ENCODE measurements at regions not wholly inside any gene's neighbourhood (a gene's known extent, or its start where the extent isn't known, plus 50 kb on each side); places are given as distances from the start of the nearest gene placed in this dataset.

GRCh38 chr9:12874395-12874794 lies 99.6 kb downstream of the LURAP1L start:
- no peak for DNase-seq

- no peak for DNase-seq
Observed at GRCh38 chr9:12875191-12875590, 100.4 kb downstream of the LURAP1L start.

DNA sequence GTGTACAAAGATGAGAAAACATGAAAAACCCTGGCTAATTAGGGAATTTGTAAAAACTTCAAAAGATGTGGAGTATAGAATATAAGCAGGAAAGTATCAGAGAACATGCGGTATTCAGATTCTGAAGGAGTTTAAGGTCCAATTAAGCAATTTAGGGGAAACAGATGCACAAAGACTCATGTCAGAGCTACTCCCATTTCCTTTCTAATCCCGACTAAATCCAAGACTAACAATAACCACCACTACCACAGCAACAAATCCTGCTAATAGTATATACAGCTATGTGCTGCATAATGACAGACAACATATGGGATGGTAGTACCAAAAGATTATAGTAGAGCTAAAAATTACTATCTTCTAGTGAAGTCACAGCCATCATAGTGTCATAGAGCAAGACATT lies 102.1 kb downstream of the LURAP1L start:
- DNase-seq: no peak

DNA sequence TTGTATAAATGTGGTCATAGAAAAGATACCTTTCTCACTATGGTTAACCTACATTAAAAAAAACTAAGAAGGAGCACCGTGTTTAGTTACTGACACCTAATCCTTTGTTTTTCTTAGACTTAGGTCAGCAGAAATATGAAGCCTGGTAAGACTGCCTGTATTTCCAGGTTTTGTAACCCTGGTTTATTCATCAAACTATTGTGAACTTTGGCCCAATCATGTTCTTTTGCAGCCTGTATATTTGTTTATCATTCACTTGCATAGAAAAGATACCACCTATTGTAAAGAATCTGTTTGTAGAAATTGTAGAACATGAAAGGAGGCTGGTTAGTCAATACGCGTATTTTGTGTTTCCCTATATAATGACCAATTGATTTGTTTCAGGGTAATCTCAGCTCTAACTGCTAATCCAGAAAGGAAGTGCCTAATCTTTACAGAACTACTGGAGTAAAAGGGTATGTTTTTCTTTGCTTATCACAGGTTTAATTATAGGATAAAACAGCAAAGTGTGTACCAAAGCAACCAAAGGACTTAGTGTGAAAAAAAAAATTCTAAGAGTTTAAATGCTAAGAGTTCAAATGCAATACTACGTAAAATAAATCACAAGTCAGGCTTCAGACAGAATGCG lies 103.6 kb downstream of the LURAP1L start:
- DNase-seq: no peak

DNA sequence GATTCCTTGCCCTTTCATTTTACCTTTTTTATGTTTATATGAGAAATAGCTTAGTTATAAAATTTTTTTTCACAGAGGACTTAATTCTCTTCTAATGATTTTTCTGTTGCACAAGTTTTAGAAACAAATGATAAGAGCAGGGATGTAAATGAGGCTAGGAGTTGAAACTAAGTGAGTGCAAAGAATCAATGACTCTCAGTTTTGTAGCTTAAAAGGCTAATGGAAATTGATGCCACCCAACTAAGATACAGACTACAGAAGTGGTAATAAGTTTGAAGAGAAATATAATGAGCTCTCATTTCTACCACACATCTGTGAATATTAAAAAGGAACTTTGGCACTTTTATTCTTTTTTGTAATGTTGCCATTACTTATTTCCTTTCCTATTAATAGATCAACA lies 105.1 kb downstream of the LURAP1L start:
- DNase-seq: no peak

DNA sequence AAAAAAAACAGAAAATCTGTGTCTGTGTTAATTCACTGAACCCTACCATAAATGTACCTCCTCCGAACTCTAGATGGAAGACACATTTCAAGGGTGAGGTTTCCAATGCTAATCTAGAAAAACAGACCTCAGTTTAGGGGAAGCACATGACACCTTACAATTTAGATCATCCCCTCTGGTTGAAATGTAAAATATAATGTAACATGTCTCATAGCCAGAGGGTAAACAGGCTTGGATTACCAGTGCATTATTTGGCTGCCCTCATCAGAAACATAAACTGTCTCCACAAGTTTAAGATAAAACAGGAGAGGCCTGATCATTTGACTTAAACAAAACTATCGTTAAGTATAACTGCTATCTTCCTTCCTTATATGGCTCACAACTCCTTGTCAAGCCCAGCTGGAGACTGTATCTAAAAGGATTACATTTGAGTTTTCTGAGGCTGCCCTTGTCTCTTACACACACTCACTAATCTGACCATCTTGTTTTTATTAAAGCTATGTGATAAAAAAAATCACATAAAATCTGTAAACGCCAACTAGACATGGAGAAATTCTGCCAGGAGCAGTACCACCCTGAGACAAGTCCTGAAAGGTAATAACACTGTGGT lies 105.7 kb downstream of the LURAP1L start:
- no peak for DNase-seq

DNA sequence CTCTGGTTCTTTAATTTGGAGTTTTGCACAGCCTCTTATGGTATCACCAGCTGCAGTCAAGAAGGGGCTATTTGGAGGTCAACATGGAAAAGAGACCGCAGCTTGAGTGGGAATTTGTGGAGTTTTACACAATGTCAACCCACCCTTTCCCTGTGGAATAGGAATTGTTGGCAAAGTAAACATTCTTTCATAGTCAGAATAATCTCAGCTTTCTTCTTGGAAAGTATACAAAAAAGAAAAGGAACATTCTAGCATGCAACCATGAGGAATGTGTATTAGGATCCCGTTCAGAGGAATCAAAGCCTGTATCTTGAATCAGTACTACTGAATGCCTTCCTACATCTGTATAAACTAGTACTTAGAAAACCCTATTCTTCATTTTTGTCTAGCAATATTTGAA lies 107.6 kb downstream of the LURAP1L start:
- no peak for DNase-seq

GRCh38 chr9:12884736-12885395 lies 110.0 kb downstream of the LURAP1L start:
- DNase-seq: peak; percentile 10

GRCh38 chr9:12889402-12890106 lies 114.7 kb downstream of the LURAP1L start:
- DNase-seq: no peak

DNA sequence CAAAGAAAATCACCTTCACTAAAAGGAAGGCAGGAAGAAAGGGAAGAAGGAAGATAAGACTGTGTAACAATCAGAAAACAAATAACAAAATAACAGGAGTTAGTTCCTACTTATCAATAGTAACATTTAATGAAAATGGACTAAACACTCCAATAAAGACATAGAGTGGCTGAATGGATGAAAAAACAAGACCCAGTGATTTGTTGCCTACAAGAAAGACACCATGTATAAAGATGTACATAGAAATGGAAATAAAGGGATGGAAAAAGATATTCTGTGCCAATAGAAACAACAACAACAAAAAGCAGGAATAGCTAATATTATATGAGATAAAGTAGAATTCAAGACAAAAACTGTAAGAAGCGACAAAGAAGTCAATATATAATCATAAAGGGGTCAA lies 116.8 kb downstream of the LURAP1L start:
- no peak for DNase-seq

DNA sequence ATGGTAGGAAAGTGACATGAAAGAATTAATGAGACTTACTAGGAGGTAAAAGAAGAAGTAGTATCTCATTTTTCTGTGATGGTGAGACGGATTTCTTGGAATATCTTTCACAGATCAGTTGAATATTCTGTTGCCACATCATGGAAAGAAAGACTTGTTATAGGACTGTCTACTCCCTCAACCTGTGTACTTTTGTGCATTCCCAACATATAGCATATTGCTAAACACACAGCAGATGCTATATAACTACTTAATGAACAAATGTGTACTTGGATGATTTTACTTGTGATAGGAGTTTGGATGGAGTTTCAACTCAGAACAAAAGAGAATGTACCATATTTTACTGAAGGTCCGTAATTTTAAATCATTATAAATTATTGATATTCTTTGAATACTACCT lies 128.5 kb downstream of the LURAP1L start:
- no peak for DNase-seq

DNA sequence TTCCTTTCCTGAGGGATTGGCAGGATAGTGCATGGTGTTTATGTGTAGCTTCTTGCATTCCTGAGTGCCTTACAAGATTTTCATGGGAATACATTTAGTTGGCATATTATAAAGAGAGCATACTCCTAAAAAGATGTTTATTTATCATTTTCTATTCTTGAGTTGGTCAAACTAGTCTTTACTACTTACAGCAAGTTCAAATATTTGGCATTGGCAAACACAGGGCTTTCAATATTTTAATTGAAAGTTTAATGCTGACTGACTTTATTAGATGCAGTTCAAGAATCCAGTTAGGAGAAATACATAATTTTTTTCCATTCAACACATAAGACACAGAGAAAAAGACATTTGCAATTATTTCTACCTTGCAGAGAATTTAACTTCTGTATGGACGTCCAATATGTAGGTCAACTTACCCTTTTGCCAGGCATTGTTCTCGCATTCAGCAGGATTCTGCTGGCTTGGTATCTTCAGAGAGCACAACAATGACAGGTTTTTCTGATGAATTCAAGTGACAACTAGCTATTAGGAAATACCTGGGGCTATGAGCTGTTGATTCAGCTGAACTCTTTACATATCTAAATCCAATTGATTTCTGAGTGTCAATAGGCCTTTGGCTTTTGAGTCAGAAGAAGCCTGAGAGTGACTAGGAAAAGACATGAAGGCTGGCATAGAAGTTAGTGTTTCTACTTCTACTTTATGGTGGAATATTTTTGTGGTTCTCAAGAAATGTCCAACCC lies 129.6 kb downstream of the LURAP1L start:
- no peak for DNase-seq

DNA sequence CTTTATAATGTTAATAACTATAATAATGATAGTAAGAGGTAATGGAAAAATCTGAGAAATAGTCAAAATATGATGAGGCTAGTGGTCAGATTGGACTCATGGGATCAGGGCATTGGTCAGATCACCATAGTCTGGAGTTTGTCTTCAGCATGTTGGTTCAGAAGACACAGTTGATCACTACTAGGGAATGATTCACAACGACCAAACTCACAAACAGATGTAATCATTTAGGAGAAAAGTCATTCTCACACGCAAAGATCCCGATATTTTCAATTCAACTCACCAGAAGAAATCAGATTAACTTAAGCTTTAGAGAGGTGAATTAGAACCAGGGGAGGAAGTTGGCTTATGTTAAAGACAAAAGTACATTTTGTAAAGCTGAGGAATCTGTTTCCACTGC lies 131.8 kb downstream of the LURAP1L start:
- DNase-seq: no peak

- no peak for DNase-seq
Observed at GRCh38 chr9:12908895-12909294, 134.1 kb downstream of the LURAP1L start.

- DNase-seq: no peak
Observed at GRCh38 chr9:12915366-12915954, 140.6 kb downstream of the LURAP1L start.

GRCh38 chr9:12916042-12916441 lies 141.2 kb downstream of the LURAP1L start:
- no peak for DNase-seq

- no peak for DNase-seq
Observed at GRCh38 chr9:12920437-12920836, 145.6 kb downstream of the LURAP1L start.

GRCh38 chr9:12921621-12922020 lies 146.8 kb downstream of the LURAP1L start:
- no peak for DNase-seq

DNA sequence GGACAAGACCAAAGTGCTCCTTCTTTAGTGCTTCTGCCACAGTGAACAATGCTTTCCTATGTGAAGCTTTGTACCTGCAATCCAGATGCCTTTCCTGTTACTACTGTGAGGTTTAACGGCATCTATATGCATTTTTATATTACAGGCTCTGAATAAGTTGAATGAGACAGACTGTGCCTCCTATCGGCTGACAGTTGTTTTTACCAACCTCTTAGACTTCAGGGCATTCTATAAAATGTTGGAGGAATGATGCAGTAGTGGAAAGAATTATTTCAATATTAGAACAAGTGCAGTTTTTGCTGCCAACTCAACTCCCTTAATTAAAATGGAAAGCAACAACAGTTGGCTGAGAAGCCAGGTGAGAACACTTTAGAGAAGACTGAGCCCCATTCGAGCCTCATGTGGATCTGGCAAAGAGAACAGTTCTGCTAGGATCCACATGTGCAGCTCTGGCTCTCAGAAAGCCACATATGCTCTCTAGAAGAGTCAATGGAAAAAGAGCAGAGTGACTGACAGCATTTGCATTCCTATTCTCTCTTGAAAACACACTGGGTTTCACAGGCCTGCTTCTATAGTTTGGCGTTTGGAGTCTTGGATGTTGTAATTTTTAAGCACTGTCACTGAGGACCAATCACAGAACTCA lies 147.5 kb downstream of the LURAP1L start:
- no peak for DNase-seq

- no peak for DNase-seq
Observed at GRCh38 chr9:12923468-12924009, 148.7 kb downstream of the LURAP1L start.

DNA sequence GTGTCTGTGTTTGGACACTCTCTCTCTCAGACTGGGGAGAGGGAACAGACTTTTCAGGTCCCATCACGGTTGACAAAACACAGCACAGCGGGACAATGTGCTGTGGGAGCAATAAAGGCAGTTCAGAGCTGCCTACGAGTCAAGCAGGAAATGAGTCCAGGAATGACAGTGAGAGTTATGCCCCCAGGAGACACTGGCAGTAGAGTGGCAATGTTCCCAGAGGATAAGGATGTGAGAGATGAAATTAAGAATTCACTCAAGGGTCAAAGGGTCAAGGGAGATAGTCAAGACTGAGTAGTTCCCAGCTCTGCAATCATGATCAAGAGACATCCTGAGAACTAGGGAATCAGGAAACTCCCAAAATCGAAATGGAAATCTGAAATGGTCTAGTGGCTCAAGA lies 156.1 kb downstream of the LURAP1L start:
- no peak for DNase-seq

GRCh38 chr9:12933957-12934356 lies 159.1 kb downstream of the LURAP1L start:
- no peak for DNase-seq

Data from RPMI8226 (cell line).